ENCODE measurements at regions not wholly inside any gene's neighbourhood (a gene's known extent, or its start where the extent isn't known, plus 50 kb on each side); places are given as distances from the start of the nearest gene placed in this dataset.

- Histone ChIP-seq H3K4me1 (ENCODE audit: control insufficient read depth in 4 of 4, insufficient read depth in 4 of 4, low read length in 3 of 4) (no peaks in the 10 kb centered on the region), H3K9me3 (ENCODE audit: control insufficient read depth in 4 of 4, low read length in 3 of 4) (no peaks in the 10 kb centered on the region), H3K4me3 (ENCODE audit: low read depth in 1 of 3, low read length in 3 of 3) (no peak overlapping the region), H3K36me3 (ENCODE audit: control insufficient read depth in 4 of 4, insufficient read depth in 3 of 4, low read depth in 1 of 4, low read length in 3 of 4) (peaks cover 0 to 5% (median 0%) of the 10 kb centered on the region in 4 donors), H3K9ac (ENCODE audit: low read depth in 1 of 2, low read length in 2 of 2) (no peak overlapping the region), H3K27ac (ENCODE audit: low read depth in 1 of 2, low read length in 2 of 2) (no peak overlapping the region), H3K27me3 (ENCODE audit: control insufficient read depth in 4 of 4, insufficient read depth in 4 of 4, low read length in 3 of 4) (no peaks in the 10 kb centered on the region)
- WGBS = 93% methylated on average over 18 of the region's 18 CpGs
- DNase-seq (ENCODE audit: low spot score) = no peak
- TF ChIP-seq SP1 (IDR thresholded peaks at IDR 0.05) (no peak), HNF4G (IDR thresholded peaks at IDR 0.05) (no peak), MAX (IDR thresholded peaks at IDR 0.05) (no peak), GABPA (IDR thresholded peaks at IDR 0.05 in 1 of 2, conservative IDR thresholded peaks at IDR 0.05 in 1 of 2) (no peak), ATF3 (IDR thresholded peaks at IDR 0.05) (no peak), FOXA2 (IDR thresholded peaks at IDR 0.05) (no peak), FOXA1 (IDR thresholded peaks at IDR 0.05) (no peak), TAF1 (conservative IDR thresholded peaks at IDR 0.05) (no peak), YY1 (IDR thresholded peaks at IDR 0.05) (no peak), JUND (IDR thresholded peaks at IDR 0.05) (no peak), RXRA (IDR thresholded peaks at IDR 0.05) (no peak), EGR1 (IDR thresholded peaks at IDR 0.05; ENCODE audit: low read depth in 2 of 2) (no peak), NR2F2 (IDR thresholded peaks at IDR 0.05) (no peak), RAD21 (IDR thresholded peaks at IDR 0.05) (no peak), HNF4A (conservative IDR thresholded peaks at IDR 0.05) (no peak)
- TF ChIP-seq, protein P1, sequence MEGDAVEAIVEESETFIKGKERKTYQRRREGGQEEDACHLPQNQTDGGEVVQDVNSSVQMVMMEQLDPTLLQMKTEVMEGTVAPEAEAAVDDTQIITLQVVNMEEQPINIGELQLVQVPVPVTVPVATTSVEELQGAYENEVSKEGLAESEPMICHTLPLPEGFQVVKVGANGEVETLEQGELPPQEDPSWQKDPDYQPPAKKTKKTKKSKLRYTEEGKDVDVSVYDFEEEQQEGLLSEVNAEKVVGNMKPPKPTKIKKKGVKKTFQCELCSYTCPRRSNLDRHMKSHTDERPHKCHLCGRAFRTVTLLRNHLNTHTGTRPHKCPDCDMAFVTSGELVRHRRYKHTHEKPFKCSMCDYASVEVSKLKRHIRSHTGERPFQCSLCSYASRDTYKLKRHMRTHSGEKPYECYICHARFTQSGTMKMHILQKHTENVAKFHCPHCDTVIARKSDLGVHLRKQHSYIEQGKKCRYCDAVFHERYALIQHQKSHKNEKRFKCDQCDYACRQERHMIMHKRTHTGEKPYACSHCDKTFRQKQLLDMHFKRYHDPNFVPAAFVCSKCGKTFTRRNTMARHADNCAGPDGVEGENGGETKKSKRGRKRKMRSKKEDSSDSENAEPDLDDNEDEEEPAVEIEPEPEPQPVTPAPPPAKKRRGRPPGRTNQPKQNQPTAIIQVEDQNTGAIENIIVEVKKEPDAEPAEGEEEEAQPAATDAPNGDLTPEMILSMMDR (IDR thresholded peaks at IDR 0.05; ENCODE audit: low read depth, low read length, missing input control) = no peak
- TF ChIP-seq, protein P2, sequence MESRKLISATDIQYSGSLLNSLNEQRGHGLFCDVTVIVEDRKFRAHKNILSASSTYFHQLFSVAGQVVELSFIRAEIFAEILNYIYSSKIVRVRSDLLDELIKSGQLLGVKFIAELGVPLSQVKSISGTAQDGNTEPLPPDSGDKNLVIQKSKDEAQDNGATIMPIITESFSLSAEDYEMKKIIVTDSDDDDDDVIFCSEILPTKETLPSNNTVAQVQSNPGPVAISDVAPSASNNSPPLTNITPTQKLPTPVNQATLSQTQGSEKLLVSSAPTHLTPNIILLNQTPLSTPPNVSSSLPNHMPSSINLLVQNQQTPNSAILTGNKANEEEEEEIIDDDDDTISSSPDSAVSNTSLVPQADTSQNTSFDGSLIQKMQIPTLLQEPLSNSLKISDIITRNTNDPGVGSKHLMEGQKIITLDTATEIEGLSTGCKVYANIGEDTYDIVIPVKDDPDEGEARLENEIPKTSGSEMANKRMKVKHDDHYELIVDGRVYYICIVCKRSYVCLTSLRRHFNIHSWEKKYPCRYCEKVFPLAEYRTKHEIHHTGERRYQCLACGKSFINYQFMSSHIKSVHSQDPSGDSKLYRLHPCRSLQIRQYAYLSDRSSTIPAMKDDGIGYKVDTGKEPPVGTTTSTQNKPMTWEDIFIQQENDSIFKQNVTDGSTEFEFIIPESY (IDR thresholded peaks at IDR 0.05) = no peak
- TF ChIP-seq, protein P3, sequence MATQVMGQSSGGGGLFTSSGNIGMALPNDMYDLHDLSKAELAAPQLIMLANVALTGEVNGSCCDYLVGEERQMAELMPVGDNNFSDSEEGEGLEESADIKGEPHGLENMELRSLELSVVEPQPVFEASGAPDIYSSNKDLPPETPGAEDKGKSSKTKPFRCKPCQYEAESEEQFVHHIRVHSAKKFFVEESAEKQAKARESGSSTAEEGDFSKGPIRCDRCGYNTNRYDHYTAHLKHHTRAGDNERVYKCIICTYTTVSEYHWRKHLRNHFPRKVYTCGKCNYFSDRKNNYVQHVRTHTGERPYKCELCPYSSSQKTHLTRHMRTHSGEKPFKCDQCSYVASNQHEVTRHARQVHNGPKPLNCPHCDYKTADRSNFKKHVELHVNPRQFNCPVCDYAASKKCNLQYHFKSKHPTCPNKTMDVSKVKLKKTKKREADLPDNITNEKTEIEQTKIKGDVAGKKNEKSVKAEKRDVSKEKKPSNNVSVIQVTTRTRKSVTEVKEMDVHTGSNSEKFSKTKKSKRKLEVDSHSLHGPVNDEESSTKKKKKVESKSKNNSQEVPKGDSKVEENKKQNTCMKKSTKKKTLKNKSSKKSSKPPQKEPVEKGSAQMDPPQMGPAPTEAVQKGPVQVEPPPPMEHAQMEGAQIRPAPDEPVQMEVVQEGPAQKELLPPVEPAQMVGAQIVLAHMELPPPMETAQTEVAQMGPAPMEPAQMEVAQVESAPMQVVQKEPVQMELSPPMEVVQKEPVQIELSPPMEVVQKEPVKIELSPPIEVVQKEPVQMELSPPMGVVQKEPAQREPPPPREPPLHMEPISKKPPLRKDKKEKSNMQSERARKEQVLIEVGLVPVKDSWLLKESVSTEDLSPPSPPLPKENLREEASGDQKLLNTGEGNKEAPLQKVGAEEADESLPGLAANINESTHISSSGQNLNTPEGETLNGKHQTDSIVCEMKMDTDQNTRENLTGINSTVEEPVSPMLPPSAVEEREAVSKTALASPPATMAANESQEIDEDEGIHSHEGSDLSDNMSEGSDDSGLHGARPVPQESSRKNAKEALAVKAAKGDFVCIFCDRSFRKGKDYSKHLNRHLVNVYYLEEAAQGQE (IDR thresholded peaks at IDR 0.05) = no peak
These were observed 103.7 kb downstream of the CTTN start for GRCh38 chr11:70501933-70502540.

All from liver (tissue), 8 donors.